ENCODE measurements at regions not wholly inside any gene's neighbourhood (a gene's known extent, or its start where the extent isn't known, plus 50 kb on each side); places are given as distances from the start of the nearest gene placed in this dataset.

- intact Hi-C loops (cut with micrococcal nuclease), result no loop called here
- no peaks in the 10 kb centered on the region for H3K36me3 Mint-ChIP-seq
- H3K27me3 Mint-ChIP-seq (ENCODE audit: low read depth in 2 of 2), result no peaks in the 10 kb centered on the region
- H3K9me3 Mint-ChIP-seq, result no peaks in the 10 kb centered on the region
- WGBS (ENCODE audit: insufficient coverage), result 90% methylated on average over 8 of the region's 8 CpGs
- H3K4me1 Mint-ChIP-seq, result no peaks in the 10 kb centered on the region
- no peak for TF ChIP-seq CTCF (IDR thresholded peaks at IDR 0.05)
- DNase-seq, result no peak
- no peaks in the 10 kb centered on the region for H3K27me3 ChIP-seq (ENCODE audit: control insufficient read depth, insufficient read depth, low read length)
- H3K27ac ChIP-seq (ENCODE audit: low read length), result no peak overlapping the region
- H3K4me3 ChIP-seq (ENCODE audit: low read length), result no peak overlapping the region
- no peak overlapping the region for H3K27ac Mint-ChIP-seq
- no peaks in the 10 kb centered on the region for H3K4me1 ChIP-seq (ENCODE audit: control insufficient read depth, insufficient read depth, low read length)
- no peak for ATAC-seq
- no peak overlapping the region for H3K4me3 Mint-ChIP-seq
- H3K36me3 ChIP-seq (ENCODE audit: control insufficient read depth, insufficient read depth, low read length), result no peaks in the 10 kb centered on the region
- H3K9me3 ChIP-seq (ENCODE audit: control insufficient read depth, insufficient read depth, low read length), result no peaks in the 10 kb centered on the region
Observed at GRCh38 chr2:121900391-121900790, 144.9 kb downstream of the TSN start.

GRCh38 chr2:121902171-121902591 lies 146.7 kb downstream of the TSN start:
- WGBS (ENCODE audit: insufficient coverage), result 87% methylated on average over 18 of the region's 18 CpGs
- Histone ChIP-seq H3K27me3 (ENCODE audit: control insufficient read depth, insufficient read depth, low read length) (no peaks in the 10 kb centered on the region), H3K36me3 (ENCODE audit: control insufficient read depth, insufficient read depth, low read length) (no peaks in the 10 kb centered on the region), H3K27ac (ENCODE audit: low read length) (no peak overlapping the region), H3K4me1 (ENCODE audit: control insufficient read depth, insufficient read depth, low read length) (no peaks in the 10 kb centered on the region), H3K4me3 (ENCODE audit: low read length) (no peak overlapping the region), H3K9me3 (ENCODE audit: control insufficient read depth, insufficient read depth, low read length) (no peaks in the 10 kb centered on the region)
- intact Hi-C loops (cut with micrococcal nuclease), result no loop called here
- Mint-ChIP-seq H3K27ac (no peak overlapping the region), H3K4me1 (no peaks in the 10 kb centered on the region), H3K9me3 (no peaks in the 10 kb centered on the region), H3K4me3 (no peak overlapping the region), H3K27me3 (ENCODE audit: low read depth in 2 of 2) (no peaks in the 10 kb centered on the region), H3K36me3 (no peaks in the 10 kb centered on the region)
- DNase-seq (peak in 1 of 2 donors; percentile 9), ATAC-seq (no peak)
- TF ChIP-seq CTCF (IDR thresholded peaks at IDR 0.05), result no peak

GRCh38 chr2:121902616-121903015 lies 147.2 kb downstream of the TSN start:
- Histone ChIP-seq H3K9me3 (ENCODE audit: control insufficient read depth, insufficient read depth, low read length) (no peaks in the 10 kb centered on the region), H3K27me3 (ENCODE audit: control insufficient read depth, insufficient read depth, low read length) (no peaks in the 10 kb centered on the region), H3K4me3 (ENCODE audit: low read length) (no peak overlapping the region), H3K27ac (ENCODE audit: low read length) (no peak overlapping the region), H3K4me1 (ENCODE audit: control insufficient read depth, insufficient read depth, low read length) (no peaks in the 10 kb centered on the region), H3K36me3 (ENCODE audit: control insufficient read depth, insufficient read depth, low read length) (no peaks in the 10 kb centered on the region)
- Mint-ChIP-seq H3K4me1 (no peaks in the 10 kb centered on the region), H3K4me3 (no peak overlapping the region), H3K9me3 (no peaks in the 10 kb centered on the region), H3K27me3 (ENCODE audit: low read depth in 2 of 2) (no peaks in the 10 kb centered on the region), H3K36me3 (no peaks in the 10 kb centered on the region), H3K27ac (no peak overlapping the region)
- ATAC-seq (no peak), DNase-seq (no peak)
- no peak for TF ChIP-seq CTCF (IDR thresholded peaks at IDR 0.05)
- intact Hi-C loops (cut with micrococcal nuclease), result no loop called here
- 84% methylated on average over 13 of the region's 13 CpGs for WGBS (ENCODE audit: insufficient coverage)

- Histone ChIP-seq H3K36me3 (ENCODE audit: control insufficient read depth, insufficient read depth, low read length) (no peaks in the 10 kb centered on the region), H3K27me3 (ENCODE audit: control insufficient read depth, insufficient read depth, low read length) (no peaks in the 10 kb centered on the region), H3K4me3 (ENCODE audit: low read length) (no peak overlapping the region), H3K9me3 (ENCODE audit: control insufficient read depth, insufficient read depth, low read length) (no peaks in the 10 kb centered on the region), H3K27ac (ENCODE audit: low read length) (no peak overlapping the region), H3K4me1 (ENCODE audit: control insufficient read depth, insufficient read depth, low read length) (no peaks in the 10 kb centered on the region)
- H3K27me3 Mint-ChIP-seq (ENCODE audit: low read depth in 2 of 2), result no peaks in the 10 kb centered on the region
- no peak for TF ChIP-seq CTCF (IDR thresholded peaks at IDR 0.05)
- no peak for ATAC-seq
- no peaks in the 10 kb centered on the region for H3K36me3 Mint-ChIP-seq
- WGBS (ENCODE audit: insufficient coverage), result 84% methylated on average over 14 of the region's 14 CpGs
- intact Hi-C loops (cut with micrococcal nuclease), result no loop called here
- H3K27ac Mint-ChIP-seq, result no peak overlapping the region
- H3K4me1 Mint-ChIP-seq, result no peaks in the 10 kb centered on the region
- H3K4me3 Mint-ChIP-seq, result no peak overlapping the region
- no peaks in the 10 kb centered on the region for H3K9me3 Mint-ChIP-seq
- no peak for DNase-seq
Observed at GRCh38 chr2:121903037-121903689, 147.7 kb downstream of the TSN start.

Data from natural killer cell (primary cell).